PC-3 (cell line): ENCODE measurements at regions not wholly inside any gene's neighbourhood (a gene's known extent, or its start where the extent isn't known, plus 50 kb on each side); places are given as distances from the start of the nearest gene placed in this dataset.
A peak's percentile ranks its signal among the peaks of the same experiment; 100 is the strongest.

Experiments
- ATAC-seq: fragments of 200-7000 bp; cut with Tn5 transposase; 2 replicates; pipeline ENCODE4 v1.9.1; 2020; ENCODE audit warnings: mild to moderate bottlenecking, moderate library complexity
- BruUV-seq: library from RNA; stranded (reverse); fragments of 400-500 nt; replicated peaks from 2 replicates; lab custom pipeline; 2021; lab: Mats Ljungman, UMichigan
- CTCF ChIA-PET: fragments of 300-600 bp; sonication (Branson Sonifier 250); formaldehyde crosslinking; loops from one replicate; lab custom pipeline; 2022; ENCODE audit warnings: antibody characterized with exemption; lab: Charles Lee
- POLR2A ChIA-PET: fragments of 300-600 bp; sonication (Branson Sonifier 250); formaldehyde crosslinking; loops from one replicate; lab custom pipeline; 2022; ENCODE audit warnings: antibody characterized with exemption; ENCODE audit not compliant: unreplicated experiment; lab: Charles Lee
- DNase-seq: peaks from one replicate; pipeline ENCODE4 v3.0.0-alpha.2; 2015
- H2AFZ ChIP-seq: fragments of 300-600 bp; sonication (generic); 2 replicates; pipeline ENCODE4 v1.6.0; 2016; ENCODE audit warnings: antibody characterized with exemption, low read length
- H3F3A ChIP-seq: fragments of 300-600 bp; sonication (generic); one replicate; pipeline ENCODE4 v1.6.0; 2017; ENCODE audit warnings: antibody characterized with exemption, low read length, control low read depth, mild to moderate bottlenecking; ENCODE audit not compliant: unreplicated experiment
- H3K27ac ChIP-seq: fragments of 300-600 bp; sonication (generic); 2 replicates; pipeline ENCODE4 v1.5.1; 2016; ENCODE audit warnings: mild to moderate bottlenecking, low read length
- H3K27me3 ChIP-seq: fragments of 300-600 bp; sonication (generic); 2 replicates; pipeline ENCODE4 v1.6.1; 2016; ENCODE audit warnings: low read length, mixed read lengths
- H3K36me3 ChIP-seq: fragments of 300-600 bp; sonication (generic); 2 replicates; pipeline ENCODE4 v1.6.1; 2016; ENCODE audit warnings: low read depth, mixed run types, low read length, mixed read lengths
- H3K4me1 ChIP-seq: fragments of 300-600 bp; sonication (generic); 2 replicates; pipeline ENCODE4 v1.5.1; 2016; ENCODE audit warnings: low read length; ENCODE audit not compliant: insufficient read depth
- H3K4me2 ChIP-seq: fragments of 300-600 bp; sonication (generic); 2 replicates; pipeline ENCODE4 v1.6.0; 2016; ENCODE audit warnings: low read length
- H3K4me3 ChIP-seq: fragments of 300-600 bp; sonication (generic); 2 replicates; pipeline ENCODE4 v1.5.1; 2016; ENCODE audit warnings: mild to moderate bottlenecking, low read length, mixed read lengths
- H3K79me2 ChIP-seq: fragments of 300-600 bp; sonication (generic); 2 replicates; pipeline ENCODE4 v1.6.1; 2017; ENCODE audit warnings: low read length, mixed read lengths
- H3K9ac ChIP-seq: fragments of 300-600 bp; sonication (generic); 2 replicates; pipeline ENCODE4 v1.6.0; 2016; ENCODE audit warnings: mild to moderate bottlenecking, low read length
- H3K9me2 ChIP-seq: fragments of 300-600 bp; sonication (generic); replicated peaks from 2 replicates; pipeline ENCODE4 v1.6.1; 2016; ENCODE audit warnings: mixed run types, low read length, mixed read lengths
- H3K9me3 ChIP-seq: fragments of 300-600 bp; sonication (generic); 2 replicates; pipeline ENCODE4 v1.6.1; 2016; ENCODE audit warnings: low read length, mixed read lengths
- H4K20me1 ChIP-seq: fragments of 300-600 bp; sonication (generic); 2 replicates; pipeline ENCODE4 v1.6.1; 2016; ENCODE audit warnings: low read length, mixed read lengths
- CTCF ChIP-seq: fragments of 300-600 bp; sonication (generic); conservative IDR thresholded peaks from 2 replicates; pipeline ENCODE4 v1.5.1; 2017; ENCODE audit warnings: antibody characterized with exemption, low read depth, mild to moderate bottlenecking, low read length
- EZH2 ChIP-seq: fragments of 300-600 bp; sonication (generic); IDR thresholded peaks from one replicate; pipeline ENCODE4 v1.6.1; 2017; ENCODE audit warnings: antibody characterized with exemption, mild to moderate bottlenecking, low read length; ENCODE audit not compliant: unreplicated experiment
- EZH2phosphoT487 ChIP-seq: fragments of 300-600 bp; sonication (generic); IDR thresholded peaks from 2 replicates; pipeline ENCODE4 v1.6.1; 2018; ENCODE audit warnings: mild to moderate bottlenecking, antibody characterized with exemption, low read length, borderline replicate concordance
- intact Hi-C: fragments of 100-400 bp; cut with micrococcal nuclease; formaldehyde crosslinking; loops from 2 replicates; pipeline ENCODE4 v1.9.0; 2023

- H3K4me3 ChIP-seq = 0 out of 2 replicates have a peak overlapping the region, but pooled peaks have one; percentile 1
- no peak overlapping the region for H3K27ac ChIP-seq
- BruUV-seq = no TSS peak
- peaks cover 47% of the 10 kb centered on the region for H3K4me1 ChIP-seq
- TF ChIP-seq CTCF (no peak), EZH2 (no peak), EZH2phosphoT487 (no peak)
- no peak overlapping the region for H2AFZ ChIP-seq
- no peaks in the 10 kb centered on the region for H3F3A ChIP-seq
- intact Hi-C loops = no loop called here
- H3K9ac ChIP-seq = no peak overlapping the region
- ChIA-PET CTCF (no interaction called here), POLR2A (no interaction called here)
- ATAC-seq = no peak
- H3K4me2 ChIP-seq = peak overlapping the region; percentile 57
- H4K20me1 ChIP-seq = no peaks in the 10 kb centered on the region
- H3K9me3 ChIP-seq = no peaks in the 10 kb centered on the region
- no peaks in the 10 kb centered on the region for H3K9me2 ChIP-seq
- H3K79me2 ChIP-seq = no peaks in the 10 kb centered on the region
- no peaks in the 10 kb centered on the region for H3K36me3 ChIP-seq
- H3K27me3 ChIP-seq = no peaks in the 10 kb centered on the region
- no peak for DNase-seq
Measured at GRCh38 chr14:100442498-100443490, 119.7 kb downstream of the SLC25A47 start.

- H3F3A ChIP-seq = no peaks in the 10 kb centered on the region
- H2AFZ ChIP-seq = no peak overlapping the region
- H3K4me3 ChIP-seq = peak overlapping the region; percentile 1; the same call in 1 of the 2 replicates
- ATAC-seq (peak; percentile 31), DNase-seq (peak; percentile 66)
- no peak overlapping the region for H3K27ac ChIP-seq
- no TSS peak for BruUV-seq
- H4K20me1 ChIP-seq = no peaks in the 10 kb centered on the region
- CTCF ChIA-PET = no interaction called here
- no peaks in the 10 kb centered on the region for H3K9me3 ChIP-seq
- POLR2A ChIA-PET = no interaction called here
- H3K27me3 ChIP-seq = no peaks in the 10 kb centered on the region
- H3K4me1 ChIP-seq = peaks cover 41% of the 10 kb centered on the region
- H3K9ac ChIP-seq = no peak overlapping the region
- H3K36me3 ChIP-seq = no peaks in the 10 kb centered on the region
- peak overlapping the region; percentile 57 for H3K4me2 ChIP-seq
- TF ChIP-seq CTCF (no peak), EZH2phosphoT487 (no peak), EZH2 (no peak)
- H3K9me2 ChIP-seq = no peaks in the 10 kb centered on the region
- intact Hi-C loops = no loop called here
- H3K79me2 ChIP-seq = no peaks in the 10 kb centered on the region
Measured at GRCh38 chr14:100443603-100444002, 120.5 kb downstream of the SLC25A47 start.
